HG02610 (cell line): ENCODE measurements at regions not wholly inside any gene's neighbourhood (a gene's known extent, or its start where the extent isn't known, plus 50 kb on each side); places are given as distances from the start of the nearest gene placed in this dataset.

Experiments
- ATAC-seq: cut with Tn5 transposase; IDR thresholded peaks from one replicate; pipeline ENCODE4 v1.9.1; 2021; ENCODE audit warnings: mild to moderate bottlenecking, moderate library complexity; ENCODE audit not compliant: unreplicated experiment

- no peak for ATAC-seq
These were observed 570.8 kb upstream of the TLE4 start for GRCh38 chr9:79001012-79001411.

- no peak for ATAC-seq
These were observed 568.3 kb upstream of the TLE4 start for GRCh38 chr9:79003514-79003913.

DNA sequence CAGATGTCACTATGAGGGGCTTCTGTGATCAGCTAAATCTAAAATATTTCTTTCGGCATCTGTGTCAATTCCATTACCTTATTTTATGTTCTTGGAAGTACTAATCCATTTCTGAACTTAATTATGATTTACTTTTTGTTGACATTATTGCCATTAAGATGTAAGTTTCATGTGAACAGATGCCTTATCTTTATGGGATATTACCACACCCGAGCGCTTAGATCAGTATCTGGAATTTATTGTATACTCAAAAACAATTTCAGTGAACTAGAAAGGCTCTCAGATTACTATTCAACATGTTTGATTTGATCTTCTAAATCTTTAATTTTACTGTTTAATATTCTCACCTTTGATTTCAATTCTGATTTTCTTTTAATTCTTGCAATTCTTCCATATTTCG lies 567.7 kb upstream of the TLE4 start:
- no peak for ATAC-seq

DNA sequence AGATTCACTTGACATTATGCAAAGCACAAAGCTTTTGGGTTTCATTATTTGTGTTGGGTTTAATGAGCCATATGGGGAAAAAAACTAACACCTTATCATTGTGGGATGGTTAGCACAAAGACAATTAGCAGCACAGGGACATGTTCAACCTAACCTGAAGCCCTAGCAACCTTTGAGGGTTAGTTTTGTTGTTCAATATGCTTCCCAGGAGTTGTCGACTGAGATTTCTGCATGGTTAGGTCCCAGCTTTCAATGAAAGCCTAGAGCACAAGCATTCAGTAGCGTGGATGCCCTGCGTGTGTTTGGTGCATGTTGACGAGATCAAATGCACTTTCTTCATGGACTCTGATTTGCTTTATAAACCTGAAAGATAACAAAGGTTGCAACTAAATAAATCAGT lies 565.2 kb upstream of the TLE4 start:
- peak; percentile 40 for ATAC-seq

DNA sequence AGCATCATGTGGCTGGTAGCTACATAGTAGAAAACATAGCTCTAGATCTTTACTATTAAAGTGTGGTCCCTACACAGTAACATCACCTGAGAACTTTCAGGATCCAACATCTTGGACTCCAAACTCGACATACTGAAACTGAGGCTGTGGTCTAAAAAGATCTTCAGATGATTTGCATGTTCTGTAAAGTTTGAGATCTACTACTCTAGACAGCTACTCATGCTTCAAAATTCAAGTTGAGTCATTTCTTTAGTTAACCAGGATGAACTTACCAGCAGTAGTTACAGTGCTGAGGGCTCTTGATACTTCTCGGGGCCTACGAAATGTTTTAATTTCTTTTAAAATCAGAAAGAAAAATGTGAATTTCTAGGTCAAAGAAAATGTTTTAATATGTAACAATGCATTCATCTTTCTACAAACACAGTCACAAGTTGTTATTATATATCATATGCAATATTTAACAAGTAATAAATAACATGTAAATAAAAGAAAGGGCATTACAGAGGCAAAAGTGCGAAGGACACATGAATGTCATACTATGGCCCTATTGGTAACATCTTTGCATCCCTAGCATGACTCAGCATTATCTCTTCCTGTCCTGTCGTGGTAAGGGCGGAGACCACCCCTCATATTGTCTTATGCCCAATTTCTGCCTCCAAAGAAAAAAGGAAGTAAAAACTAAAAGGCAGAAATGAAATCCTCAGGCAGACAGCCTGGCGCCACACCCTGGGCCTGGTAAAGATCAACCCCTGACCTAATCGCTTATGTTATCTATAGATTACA lies 563.9 kb upstream of the TLE4 start:
- ATAC-seq, result peak; percentile 91

DNA sequence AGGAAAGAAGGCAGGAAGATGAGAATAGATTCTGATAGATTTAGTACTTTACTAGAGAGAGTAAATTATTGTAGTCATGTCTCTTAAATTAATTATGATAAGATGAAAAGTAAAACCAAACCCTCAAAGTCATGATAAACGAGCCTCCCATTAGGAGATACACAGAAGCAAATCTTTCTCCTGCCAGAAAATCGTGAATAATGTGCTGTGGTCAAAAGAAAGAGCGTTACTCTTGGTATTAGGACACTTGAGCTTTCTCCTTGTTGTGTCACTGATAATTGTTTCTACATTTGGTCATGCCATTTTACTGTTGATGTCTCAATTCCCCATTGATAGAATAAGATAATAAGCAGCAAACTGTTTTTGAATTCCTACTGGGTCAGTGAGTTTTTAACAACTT lies 562.8 kb upstream of the TLE4 start:
- ATAC-seq, result no peak

- no peak for ATAC-seq
These were observed 560.3 kb upstream of the TLE4 start for GRCh38 chr9:79011461-79011860.

GRCh38 chr9:79012561-79012960 lies 559.2 kb upstream of the TLE4 start:
- no peak for ATAC-seq

DNA sequence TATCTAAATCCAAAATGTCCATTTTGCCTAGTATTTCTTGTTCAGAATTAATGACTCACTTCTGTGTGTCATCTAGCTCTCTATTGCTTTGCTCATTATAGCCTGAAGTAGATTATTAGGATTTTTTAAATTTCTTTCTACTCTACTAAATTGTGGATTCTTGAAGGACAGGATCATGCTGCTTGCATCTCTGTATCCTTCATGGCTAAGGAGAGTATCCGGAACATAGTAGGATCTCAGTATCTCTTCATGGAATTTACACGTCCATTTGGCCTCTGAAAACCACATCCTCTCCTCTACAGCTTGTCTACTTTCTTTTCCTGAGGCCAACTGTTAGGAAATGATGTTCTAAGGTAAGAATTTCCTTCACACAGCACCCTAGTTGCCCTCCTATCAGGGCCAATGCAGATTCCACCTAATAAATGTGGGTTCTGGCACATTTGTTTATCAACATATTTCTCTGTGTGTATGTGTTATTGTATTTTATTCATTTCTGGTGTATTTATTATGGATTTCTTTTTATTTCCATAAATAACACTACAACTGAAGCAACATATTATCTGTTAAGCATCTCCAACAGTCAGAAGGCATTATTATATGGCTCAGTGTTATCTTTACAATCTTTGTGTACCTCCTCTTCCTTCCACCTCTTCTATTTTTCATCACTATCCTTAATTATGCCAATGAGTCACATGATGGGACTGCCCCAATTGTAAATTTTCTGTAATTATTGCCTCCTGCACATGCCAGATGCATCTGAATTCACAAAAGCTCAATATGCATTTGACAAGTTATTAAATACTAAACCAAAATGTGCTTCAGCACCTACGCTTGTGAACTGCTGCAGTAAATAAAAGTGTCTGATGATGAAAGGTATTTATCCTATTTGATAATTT lies 557.8 kb upstream of the TLE4 start:
- no peak for ATAC-seq

DNA sequence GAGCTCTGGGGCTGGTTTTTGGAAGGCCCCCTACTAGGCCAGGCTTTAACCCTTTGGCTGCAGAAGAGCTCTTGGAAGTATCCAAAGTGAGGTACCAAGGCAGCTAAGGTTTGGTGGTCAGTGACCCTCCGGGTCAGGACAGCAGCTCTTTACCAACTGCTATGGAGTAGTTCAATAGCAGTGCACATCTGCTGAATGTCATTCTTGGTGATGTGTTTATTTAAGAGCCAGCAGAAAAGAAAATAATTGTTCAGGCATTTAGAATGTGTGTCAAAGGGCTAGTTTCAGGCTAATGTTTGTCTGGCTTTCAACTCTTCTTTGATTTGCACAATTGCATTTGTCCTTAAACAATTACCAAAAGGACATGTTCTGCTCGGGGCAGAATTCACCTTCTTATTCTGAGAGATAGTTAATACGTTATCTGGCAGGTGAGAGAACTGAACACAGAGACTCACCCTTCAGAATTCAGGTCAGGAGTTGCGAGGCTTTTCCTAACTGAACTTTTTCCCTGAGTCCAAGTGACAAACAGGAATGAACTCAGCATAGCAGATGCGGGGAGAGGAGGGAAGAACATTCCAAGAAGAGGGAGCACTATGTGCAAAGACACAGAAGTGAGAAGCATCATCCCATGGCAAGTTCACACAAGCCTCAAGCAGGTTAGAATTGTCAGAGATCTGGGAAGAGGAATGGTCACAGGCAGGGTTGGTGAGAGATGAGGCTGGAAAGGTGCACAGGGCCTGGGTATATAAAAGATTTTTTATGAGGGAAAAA lies 556.7 kb upstream of the TLE4 start:
- no peak for ATAC-seq

- ATAC-seq, result no peak
These were observed 555.8 kb upstream of the TLE4 start for GRCh38 chr9:79015951-79016350.

DNA sequence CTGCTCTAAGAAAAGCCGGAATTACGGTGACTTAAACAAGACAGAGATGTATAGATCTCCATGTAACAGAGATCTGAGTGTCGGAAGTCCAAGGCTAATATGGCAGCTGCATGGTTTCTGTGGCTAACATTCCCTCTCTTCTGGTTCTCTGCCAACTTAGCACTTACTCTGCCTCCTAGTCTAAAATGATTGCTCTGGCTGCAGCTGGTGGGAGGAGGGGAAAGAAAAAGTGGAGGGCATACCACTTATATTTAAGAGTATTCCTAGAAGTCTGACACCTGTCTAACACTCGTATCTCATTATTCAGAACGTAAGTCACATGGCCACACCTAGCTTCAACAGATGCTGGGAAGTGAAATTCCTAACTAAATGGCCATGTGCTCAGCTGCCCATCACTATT lies 551.5 kb upstream of the TLE4 start:
- ATAC-seq, result no peak

DNA sequence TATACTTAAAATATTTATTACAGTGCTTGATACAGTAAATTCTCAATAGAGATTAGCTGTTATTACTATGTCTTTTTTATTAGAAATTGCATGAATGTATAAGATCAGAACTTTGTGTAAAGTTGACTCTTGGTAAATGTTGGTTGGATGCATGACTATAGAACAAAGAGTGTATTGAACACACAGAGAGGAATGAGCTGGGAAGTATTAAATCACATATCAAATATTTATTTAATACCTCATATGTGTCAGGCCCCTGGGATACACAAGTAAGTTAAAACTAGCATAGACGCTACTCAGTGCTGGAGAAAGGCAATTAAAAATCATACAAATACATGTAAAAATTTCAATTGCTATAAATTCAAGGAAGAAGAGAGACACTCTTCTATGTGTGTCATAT lies 550.7 kb upstream of the TLE4 start:
- no peak for ATAC-seq

GRCh38 chr9:79023134-79023580 lies 548.6 kb upstream of the TLE4 start:
- no peak for ATAC-seq

DNA sequence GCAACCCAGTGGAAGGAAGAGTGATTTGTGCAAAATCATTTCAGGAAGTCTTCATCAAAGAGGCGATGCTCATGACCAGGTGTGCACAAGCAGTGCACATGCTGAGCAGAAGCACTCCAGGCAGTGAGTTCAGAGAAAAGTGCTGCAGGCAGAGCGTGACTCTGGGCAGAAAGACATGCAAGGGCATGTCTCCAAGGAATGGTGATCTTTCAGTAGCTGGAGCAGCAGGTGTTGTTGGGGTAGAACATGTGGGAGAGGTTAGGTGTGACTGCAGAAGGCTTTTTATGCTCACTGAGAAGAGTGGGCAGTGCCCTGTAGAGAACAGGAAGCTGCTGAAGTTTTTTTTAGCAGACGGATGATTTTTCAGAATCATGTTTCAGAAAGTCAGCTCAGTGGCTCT lies 545.4 kb upstream of the TLE4 start:
- ATAC-seq, result peak; percentile 87

- ATAC-seq, result no peak
These were observed 543.7 kb upstream of the TLE4 start for GRCh38 chr9:79028101-79028500.

DNA sequence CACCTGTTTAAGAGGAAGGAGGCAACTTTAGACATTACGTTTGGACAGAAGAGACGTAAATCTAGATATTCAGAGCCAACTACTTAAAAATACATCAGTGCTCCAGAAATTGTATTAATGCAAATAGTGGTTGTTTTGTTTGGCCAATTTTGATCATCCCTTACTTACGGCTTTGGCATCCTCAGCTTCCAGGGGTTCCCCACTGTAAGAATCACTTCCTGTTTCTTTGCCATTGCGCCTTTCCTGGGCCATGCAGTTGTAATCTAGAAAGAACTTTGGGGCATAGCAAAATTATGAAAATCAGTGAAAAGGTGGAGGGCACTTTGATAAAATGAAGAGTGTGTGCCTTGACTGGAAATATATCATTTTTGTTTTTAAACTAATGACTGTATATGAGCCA lies 537.2 kb upstream of the TLE4 start:
- no peak for ATAC-seq

GRCh38 chr9:79037338-79037737 lies 534.4 kb upstream of the TLE4 start:
- no peak for ATAC-seq

- no peak for ATAC-seq
These were observed 531.1 kb upstream of the TLE4 start for GRCh38 chr9:79040671-79041070.

DNA sequence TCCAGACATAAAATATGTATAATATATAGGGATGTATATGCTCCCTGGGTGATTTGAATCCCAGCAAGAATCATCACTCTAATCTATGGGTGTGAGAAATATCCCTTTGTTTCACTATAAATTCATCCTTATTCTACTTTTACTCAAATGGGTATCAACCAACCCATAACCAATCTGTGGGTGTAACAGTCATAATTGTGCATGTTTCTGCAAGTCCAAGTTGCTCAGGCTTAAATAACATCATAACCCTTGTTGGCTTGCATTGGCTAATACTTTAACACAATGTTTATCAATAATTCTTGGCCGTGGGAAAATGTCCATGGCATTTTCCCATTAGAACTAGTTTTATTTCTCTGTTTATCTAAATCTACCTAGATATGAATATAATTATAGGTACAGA lies 530.5 kb upstream of the TLE4 start:
- ATAC-seq, result no peak

DNA sequence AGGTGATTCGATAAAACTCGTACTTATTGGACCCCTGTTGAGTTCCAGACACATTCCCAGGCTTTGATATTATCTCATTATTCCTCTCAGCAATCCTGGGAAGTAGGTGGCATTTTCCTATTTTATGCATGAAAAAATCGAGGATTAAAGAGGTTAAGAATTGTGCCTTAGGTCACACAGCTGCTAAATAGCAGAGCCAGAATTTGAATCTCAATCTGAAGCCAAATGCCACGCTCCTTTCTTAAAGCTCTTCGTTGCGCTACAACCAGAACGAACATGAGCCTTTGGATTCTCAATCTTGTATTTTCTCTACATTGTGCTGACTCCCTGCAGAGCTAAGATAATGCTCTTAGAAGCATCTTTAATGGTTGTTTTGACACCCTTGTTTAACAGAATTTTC lies 527.8 kb upstream of the TLE4 start:
- no peak for ATAC-seq
